ENCODE measurements at regions not wholly inside any gene's neighbourhood (a gene's known extent, or its start where the extent isn't known, plus 50 kb on each side); places are given as distances from the start of the nearest gene placed in this dataset.
A peak's percentile ranks its signal among the peaks of the same experiment; 100 is the strongest.

GRCh38 chr2:176814740-176815367 lies 397.7 kb upstream of the HNRNPA3 start:
- peak; percentile 4 for DNase-seq (ENCODE audit: low read depth)

DNA sequence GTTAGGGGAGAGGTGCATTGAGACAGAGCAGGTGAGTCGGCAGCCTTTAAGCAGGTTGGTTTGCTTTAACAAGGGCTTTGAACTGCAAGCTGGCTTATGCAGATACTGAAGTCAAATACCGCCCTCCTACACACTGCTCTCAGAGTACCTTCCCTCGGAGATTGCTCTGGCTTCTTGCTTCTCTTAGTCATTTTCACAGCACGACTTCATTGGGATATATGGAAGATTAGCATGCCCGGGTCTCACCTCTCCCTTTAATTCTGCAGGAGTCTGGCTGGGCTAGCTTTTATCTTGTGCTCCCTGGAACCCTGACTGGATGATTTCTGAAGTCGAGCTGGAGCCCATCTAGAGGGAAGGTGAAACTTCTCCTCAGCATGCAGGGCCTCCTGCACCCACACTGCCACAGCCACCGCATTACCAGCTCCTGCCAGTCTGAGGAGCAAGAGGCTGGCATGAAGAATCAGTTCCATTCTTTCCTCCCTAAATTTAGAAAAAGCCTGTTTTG lies 395.5 kb upstream of the HNRNPA3 start:
- no peak for DNase-seq (ENCODE audit: low read depth)

GRCh38 chr2:176818076-176818475 lies 394.5 kb upstream of the HNRNPA3 start:
- no peak for DNase-seq (ENCODE audit: low read depth)

DNA sequence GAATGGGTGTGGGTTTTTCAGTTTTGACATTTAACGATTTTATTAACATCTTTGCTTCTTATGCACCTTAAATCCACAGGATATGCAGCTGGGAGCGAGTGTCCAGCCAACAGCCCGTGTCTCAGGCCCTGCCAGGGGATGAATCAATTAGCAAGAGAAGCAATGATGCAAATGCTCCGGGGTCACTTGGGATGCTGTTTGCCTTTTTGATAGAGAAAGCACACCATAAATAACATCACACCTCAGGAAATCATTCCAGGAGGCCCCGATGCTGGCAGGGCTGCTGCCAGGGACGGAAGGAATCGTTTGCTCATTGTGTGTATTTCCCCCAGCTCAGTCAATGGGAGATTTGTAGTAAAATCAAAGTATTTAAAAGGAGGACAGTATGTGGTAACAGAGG lies 394.0 kb upstream of the HNRNPA3 start:
- DNase-seq (ENCODE audit: low read depth), result no peak

DNA sequence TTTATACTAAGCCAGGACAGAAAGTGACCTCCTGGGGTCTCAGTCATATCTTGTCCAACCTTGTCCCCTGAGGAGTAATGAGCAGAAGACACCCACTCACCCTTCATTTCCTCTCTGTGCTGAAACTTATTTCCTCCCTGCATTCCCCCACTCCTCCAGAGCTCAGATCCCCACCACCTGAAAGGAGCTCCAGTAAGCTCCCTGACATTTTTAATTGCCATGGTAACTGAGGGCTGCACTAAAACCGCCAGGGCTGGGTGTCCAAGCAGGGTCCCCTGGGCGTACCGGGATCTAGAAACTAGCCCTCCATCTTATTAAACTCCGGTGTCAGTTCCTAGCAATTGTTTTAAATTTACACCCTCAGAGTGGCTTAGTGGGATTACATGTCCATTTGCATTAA lies 393.3 kb upstream of the HNRNPA3 start:
- DNase-seq (ENCODE audit: low read depth), result no peak

- DNase-seq (ENCODE audit: low read depth), result no peak
Observed at GRCh38 chr2:176820371-176820932, 392.1 kb upstream of the HNRNPA3 start.

GRCh38 chr2:176821350-176821749 lies 391.2 kb upstream of the HNRNPA3 start:
- DNase-seq (ENCODE audit: low read depth), result no peak

DNA sequence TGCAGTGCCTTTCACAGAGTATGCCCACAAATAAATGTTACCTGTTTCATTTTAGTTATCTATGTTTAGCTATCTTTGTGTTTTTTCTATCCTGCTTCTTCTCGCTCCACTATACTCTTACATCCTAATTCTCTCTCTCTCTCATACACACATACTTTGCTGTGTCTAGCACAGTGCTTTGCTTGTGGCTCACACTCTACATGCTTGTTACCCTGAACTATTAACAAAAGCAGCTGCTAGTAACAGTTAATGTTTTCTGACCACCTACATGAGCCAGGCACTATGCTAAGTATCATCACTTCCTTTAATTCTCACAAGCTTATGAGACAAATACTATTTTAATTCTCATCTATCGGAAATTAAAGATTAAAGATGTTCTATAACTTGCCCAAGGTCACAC lies 390.5 kb upstream of the HNRNPA3 start:
- no peak for DNase-seq (ENCODE audit: low read depth)

- no peak for DNase-seq (ENCODE audit: low read depth)
Observed at GRCh38 chr2:176826356-176826755, 386.2 kb upstream of the HNRNPA3 start.

DNA sequence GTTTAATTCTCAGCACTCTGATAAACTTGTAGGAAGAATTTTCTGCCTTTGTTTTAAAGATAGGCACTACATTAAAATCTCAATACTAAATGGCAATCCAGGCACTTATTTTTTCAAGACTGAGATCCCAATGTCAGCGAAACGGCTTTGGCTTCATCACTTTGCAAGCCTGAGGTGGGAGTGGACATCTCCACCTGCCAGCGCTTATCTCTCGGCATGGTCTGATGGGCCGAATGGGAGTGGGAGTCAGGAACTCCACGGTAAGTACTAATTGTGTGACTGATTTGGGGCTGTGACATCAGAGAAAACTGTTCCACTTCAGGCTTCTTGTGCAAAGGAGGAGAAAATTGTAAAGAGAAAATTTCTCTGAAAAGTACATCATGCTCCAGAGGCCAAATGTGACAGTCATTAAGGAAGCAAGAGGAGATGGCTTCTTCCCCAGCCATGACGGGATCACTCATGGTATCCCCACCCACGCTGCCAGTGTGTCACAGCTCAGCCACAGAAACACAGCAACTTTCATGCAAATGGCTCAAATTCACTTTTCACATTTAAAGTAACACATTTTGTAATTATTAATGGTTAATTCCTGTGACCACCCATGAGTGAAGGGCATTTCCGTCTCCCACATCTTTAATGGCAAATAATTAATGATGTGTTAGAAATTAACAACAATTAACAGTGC lies 385.5 kb upstream of the HNRNPA3 start:
- no peak for DNase-seq (ENCODE audit: low read depth)

- DNase-seq (ENCODE audit: low read depth), result no peak
Observed at GRCh38 chr2:176830362-176830761, 382.2 kb upstream of the HNRNPA3 start.

- DNase-seq (ENCODE audit: low read depth), result no peak
Observed at GRCh38 chr2:176832086-176832485, 380.5 kb upstream of the HNRNPA3 start.

DNA sequence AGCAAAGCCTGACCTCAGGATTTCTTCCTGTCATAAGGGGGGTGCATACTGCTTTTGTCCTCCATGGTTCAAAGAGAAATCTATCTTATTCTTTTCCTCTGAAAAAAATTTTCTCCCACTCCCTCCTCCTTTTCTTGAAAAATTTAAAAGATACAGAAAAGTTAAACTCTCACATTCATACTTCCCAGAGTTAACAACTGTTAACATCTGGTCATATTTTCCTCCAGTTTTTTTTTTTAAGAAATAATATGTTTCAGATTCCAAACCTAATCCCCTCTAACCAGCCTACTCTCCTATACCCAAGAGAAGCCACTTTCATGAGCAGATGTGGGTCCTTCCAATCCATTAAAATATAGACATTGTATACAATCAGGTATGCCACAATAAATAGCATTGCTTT lies 378.9 kb upstream of the HNRNPA3 start:
- no peak for DNase-seq (ENCODE audit: low read depth)

DNA sequence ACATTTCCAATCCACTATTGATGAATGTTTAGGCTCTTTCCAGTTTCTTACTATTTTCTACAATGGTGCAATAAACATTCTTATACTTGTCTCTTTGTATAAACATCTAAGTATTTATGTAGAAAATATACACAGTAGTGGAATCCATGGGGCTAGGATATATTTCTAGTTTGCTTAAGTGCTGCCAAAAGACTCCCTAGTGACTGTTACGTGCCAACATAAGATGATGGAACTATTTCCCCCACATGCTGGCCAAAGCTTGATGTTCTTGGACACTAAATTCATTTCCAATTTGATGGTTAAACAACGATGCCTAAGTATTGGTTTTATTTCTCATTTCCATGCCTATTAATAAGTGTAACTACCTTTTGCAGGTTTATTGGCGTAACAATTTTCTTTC lies 378.4 kb upstream of the HNRNPA3 start:
- no peak for DNase-seq (ENCODE audit: low read depth)

DNA sequence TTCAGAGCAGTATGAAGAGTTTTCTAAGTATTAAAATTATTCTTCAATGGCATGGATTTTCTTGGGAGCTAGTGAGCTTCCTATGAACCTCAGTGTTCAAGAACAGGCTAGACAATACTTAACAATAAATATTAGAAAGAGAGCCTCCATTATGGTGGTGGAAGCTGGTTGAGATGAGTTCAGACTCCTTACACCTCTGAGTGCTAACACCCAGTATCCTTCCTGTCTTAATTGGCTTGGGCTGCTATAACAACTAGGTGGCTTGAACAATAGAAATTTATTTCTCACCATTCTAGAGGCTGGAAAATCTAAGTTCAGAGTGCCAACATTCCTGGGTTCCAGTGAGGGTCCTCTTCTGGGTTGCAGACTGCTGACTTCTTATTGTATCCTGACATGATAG lies 369.4 kb upstream of the HNRNPA3 start:
- no peak for DNase-seq (ENCODE audit: low read depth)

- no peak for DNase-seq (ENCODE audit: low read depth)
Observed at GRCh38 chr2:176844461-176844860, 368.1 kb upstream of the HNRNPA3 start.

- DNase-seq (ENCODE audit: low read depth), result no peak
Observed at GRCh38 chr2:176845718-176846117, 366.9 kb upstream of the HNRNPA3 start.

DNA sequence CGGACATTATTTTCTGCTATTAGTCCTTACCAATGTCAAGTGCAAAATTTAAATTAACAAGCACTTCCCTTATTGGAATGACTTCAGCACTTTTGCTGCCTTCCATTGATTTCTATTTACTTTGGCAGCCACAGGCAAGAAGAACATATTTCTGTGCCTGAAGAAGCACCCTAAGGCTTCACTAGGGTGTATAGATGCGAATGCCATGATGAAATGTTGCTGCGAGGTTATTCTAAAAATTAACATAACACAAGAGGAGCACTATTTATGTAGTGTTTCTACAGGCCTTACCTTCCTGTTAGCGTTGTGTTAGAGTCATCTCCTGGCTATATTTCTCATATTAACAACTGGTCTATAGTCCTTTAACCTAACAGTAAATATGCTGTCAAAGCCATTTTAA lies 365.0 kb upstream of the HNRNPA3 start:
- DNase-seq (ENCODE audit: low read depth), result no peak

- no peak for DNase-seq (ENCODE audit: low read depth)
Observed at GRCh38 chr2:176848844-176849243, 363.8 kb upstream of the HNRNPA3 start.

DNA sequence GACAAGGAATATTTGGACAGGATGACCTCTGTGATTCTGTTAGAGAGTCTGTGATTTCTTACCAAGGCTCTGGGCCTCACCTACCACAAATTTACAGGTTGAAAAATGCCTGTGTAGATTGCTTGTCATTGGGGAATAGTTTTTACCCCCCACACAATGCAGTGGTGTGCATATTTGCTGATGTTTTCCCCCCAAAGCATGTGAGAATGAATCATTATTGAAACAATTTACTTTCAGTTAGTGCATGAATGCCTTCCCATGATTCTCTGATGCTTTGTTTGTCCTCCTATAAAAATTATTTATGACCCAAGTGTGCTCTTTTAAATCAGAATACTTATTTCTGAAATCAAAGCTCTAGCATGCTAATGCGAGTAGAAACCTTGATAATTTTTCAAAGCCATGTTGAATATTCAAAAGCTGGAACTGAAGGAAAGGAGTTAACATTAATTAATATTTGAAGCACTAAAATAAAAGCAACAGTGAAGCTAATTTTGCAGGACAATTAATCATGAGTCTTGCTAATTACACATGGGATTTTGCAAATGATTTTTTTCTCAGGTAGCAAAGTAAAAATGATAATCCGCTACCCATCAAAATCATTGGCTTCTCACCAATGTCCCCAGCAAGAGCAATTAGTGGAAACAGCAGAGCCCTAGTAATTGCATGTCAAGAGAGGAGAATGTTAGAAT lies 361.2 kb upstream of the HNRNPA3 start:
- DNase-seq (ENCODE audit: low read depth), result no peak

- DNase-seq (ENCODE audit: low read depth), result no peak
Observed at GRCh38 chr2:176851889-176852483, 360.6 kb upstream of the HNRNPA3 start.

DNA sequence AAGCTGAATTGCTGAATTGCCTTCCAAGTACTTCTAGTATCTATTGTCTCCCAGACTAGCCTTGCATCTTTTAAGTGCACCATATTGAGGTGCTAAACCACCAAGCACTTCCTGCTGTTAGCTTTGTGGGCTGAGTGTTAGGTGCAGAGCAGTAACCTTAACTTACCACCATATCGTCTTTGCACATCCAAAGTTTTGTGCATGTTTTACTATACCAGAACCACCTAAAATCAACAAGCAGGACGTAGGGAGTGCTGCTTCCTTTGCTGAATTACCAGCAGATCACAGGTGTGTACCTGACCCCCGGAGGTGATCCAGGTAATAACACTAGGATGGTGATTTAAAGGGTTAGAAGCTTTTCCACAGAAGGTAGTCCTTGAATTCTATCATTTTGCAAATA lies 359.9 kb upstream of the HNRNPA3 start:
- DNase-seq (ENCODE audit: low read depth), result no peak

DNA sequence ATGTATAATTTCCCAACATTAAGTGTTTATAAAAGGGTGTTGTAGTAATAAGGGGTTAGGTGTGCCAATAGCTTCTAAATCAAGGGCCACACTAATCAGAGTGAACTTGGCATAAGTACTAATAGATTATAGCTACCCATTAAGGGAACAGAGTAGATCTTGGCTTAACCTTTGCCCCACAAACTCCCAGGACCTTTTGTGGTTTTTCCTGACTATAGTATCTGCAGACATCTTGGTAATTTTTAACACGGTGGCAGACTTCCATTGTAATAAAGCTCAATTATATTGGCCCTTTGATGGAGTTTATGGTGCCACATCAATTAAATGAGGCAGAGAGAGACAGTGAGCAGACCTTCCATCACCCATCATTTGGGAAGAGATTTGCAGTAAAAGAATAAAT lies 358.5 kb upstream of the HNRNPA3 start:
- no peak for DNase-seq (ENCODE audit: low read depth)
